Esophagus muscularis mucosa (tissue), 3 donors: ENCODE measurements at regions not wholly inside any gene's neighbourhood (a gene's known extent, or its start where the extent isn't known, plus 50 kb on each side); places are given as distances from the start of the nearest gene placed in this dataset.

Experiments used
- POLR2AphosphoS5 ChIP-seq, 2 donors: sonication (generic); formaldehyde crosslinking; IDR thresholded peaks; one replicate each; pipeline ENCODE4 v1.6.1; 2017; ENCODE audit warnings: antibody characterized with exemption in 2 of 2
- TF ChIP-seq, protein P1 (sequence below), 3 experiments: fragments of 200-600 bp in 2 of 3; fragments of 450-650 bp in 1 of 3; sonication (generic) in 2 of 3; IDR thresholded peaks; one replicate each; pipeline ENCODE4 v1.5.1; 2017 to 2019; ENCODE audit warnings: antibody characterized with exemption in 3 of 3, mild to moderate bottlenecking in 2 of 3, moderate library complexity in 1 of 3

DNA sequence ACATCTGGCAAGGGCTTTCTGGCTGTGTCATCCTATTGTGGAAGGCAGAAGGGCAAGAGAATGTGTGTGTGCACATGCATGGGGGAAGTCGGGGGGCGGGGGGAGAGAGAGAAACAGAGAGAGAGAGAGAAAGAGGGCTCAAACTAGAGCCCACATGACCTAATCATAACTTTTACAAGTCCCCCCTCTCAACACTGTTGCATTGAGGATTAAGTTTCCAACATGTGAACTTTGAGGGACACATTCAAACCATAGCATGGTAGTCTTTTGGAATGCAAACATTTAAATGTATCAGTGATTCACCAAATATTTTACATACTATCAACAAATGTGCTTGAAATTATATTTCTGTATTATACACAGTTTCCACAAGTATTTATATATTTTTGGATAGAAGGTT, 655.4 kb upstream of the B3GALT2 start:
- TF ChIP-seq, protein P1, sequence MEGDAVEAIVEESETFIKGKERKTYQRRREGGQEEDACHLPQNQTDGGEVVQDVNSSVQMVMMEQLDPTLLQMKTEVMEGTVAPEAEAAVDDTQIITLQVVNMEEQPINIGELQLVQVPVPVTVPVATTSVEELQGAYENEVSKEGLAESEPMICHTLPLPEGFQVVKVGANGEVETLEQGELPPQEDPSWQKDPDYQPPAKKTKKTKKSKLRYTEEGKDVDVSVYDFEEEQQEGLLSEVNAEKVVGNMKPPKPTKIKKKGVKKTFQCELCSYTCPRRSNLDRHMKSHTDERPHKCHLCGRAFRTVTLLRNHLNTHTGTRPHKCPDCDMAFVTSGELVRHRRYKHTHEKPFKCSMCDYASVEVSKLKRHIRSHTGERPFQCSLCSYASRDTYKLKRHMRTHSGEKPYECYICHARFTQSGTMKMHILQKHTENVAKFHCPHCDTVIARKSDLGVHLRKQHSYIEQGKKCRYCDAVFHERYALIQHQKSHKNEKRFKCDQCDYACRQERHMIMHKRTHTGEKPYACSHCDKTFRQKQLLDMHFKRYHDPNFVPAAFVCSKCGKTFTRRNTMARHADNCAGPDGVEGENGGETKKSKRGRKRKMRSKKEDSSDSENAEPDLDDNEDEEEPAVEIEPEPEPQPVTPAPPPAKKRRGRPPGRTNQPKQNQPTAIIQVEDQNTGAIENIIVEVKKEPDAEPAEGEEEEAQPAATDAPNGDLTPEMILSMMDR (IDR thresholded peaks at IDR 0.05) = no peak
- no peak for TF ChIP-seq POLR2AphosphoS5 (IDR thresholded peaks at IDR 0.05)
